ENCODE measurements at regions not wholly inside any gene's neighbourhood (a gene's known extent, or its start where the extent isn't known, plus 50 kb on each side); places are given as distances from the start of the nearest gene placed in this dataset.

GRCh38 chr12:33052141-33053051, 155.8 kb upstream of the PKP2 start:
- TF ChIP-seq CTCF (IDR thresholded peaks at IDR 0.05) (no peak), EP300 (IDR thresholded peaks at IDR 0.05) (no peak), POLR2A (IDR thresholded peaks at IDR 0.05; ENCODE audit: low read depth) (no peak)
